ENCODE measurements at regions not wholly inside any gene's neighbourhood (a gene's known extent, or its start where the extent isn't known, plus 50 kb on each side); places are given as distances from the start of the nearest gene placed in this dataset.

GRCh38 chr5:97405941-97406340, 222.9 kb upstream of the RIOK2 start:
- DNase-seq: no peak

GRCh38 chr5:97406946-97407676, 224.1 kb upstream of the RIOK2 start:
- no peak for DNase-seq

- DNase-seq: no peak
Observed at GRCh38 chr5:97408331-97408730, 225.3 kb upstream of the RIOK2 start.

- DNase-seq: no peak
Observed at GRCh38 chr5:97412959-97413358, 229.9 kb upstream of the RIOK2 start.

- DNase-seq: no peak
Observed at GRCh38 chr5:97417986-97418385, 234.9 kb upstream of the RIOK2 start.

- DNase-seq: no peak
Observed at GRCh38 chr5:97418462-97418861, 235.4 kb upstream of the RIOK2 start.

GRCh38 chr5:97420646-97421045, 237.6 kb upstream of the RIOK2 start:
- DNase-seq: no peak

GRCh38 chr5:97422678-97423077, 239.6 kb upstream of the RIOK2 start:
- DNase-seq: no peak

- DNase-seq: no peak
Observed at GRCh38 chr5:97425511-97425910, 242.5 kb upstream of the RIOK2 start.

GRCh38 chr5:97427235-97427634, 244.2 kb upstream of the RIOK2 start:
- no peak for DNase-seq

GRCh38 chr5:97434021-97434420, 251.0 kb upstream of the RIOK2 start:
- no peak for DNase-seq

GRCh38 chr5:97436405-97436804, 253.4 kb upstream of the RIOK2 start:
- no peak for DNase-seq

GRCh38 chr5:97443740-97444139, 260.7 kb upstream of the RIOK2 start:
- no peak for DNase-seq

- DNase-seq: no peak
Observed at GRCh38 chr5:97449172-97449571, 266.1 kb upstream of the RIOK2 start.

GRCh38 chr5:97452646-97453045, 269.6 kb upstream of the RIOK2 start:
- DNase-seq: no peak

- DNase-seq: no peak
Observed at GRCh38 chr5:97453263-97453662, 270.2 kb upstream of the RIOK2 start.

GRCh38 chr5:97454015-97454414, 271.0 kb upstream of the RIOK2 start:
- no peak for DNase-seq

- DNase-seq: no peak
Observed at GRCh38 chr5:97455996-97456395, 272.9 kb upstream of the RIOK2 start.

- DNase-seq: no peak
Observed at GRCh38 chr5:97458851-97459250, 275.8 kb upstream of the RIOK2 start.

- DNase-seq: no peak
Observed at GRCh38 chr5:97471951-97472350, 288.9 kb upstream of the RIOK2 start.

GRCh38 chr5:97475847-97476246, 292.8 kb upstream of the RIOK2 start:
- no peak for DNase-seq

GRCh38 chr5:97476852-97477534, 293.9 kb upstream of the RIOK2 start:
- DNase-seq: no peak

GRCh38 chr5:97478483-97478882, 295.4 kb upstream of the RIOK2 start:
- DNase-seq: no peak

GRCh38 chr5:97480313-97480712, 297.3 kb upstream of the RIOK2 start:
- DNase-seq: no peak

All from activated CD4-positive, alpha-beta T cell treated with anti-CD3 and anti-CD28 coated beads, Interleukin-2, amount 50 U/mL, for 48 hours (primary cell).